ENCODE measurements at regions not wholly inside any gene's neighbourhood (a gene's known extent, or its start where the extent isn't known, plus 50 kb on each side); places are given as distances from the start of the nearest gene placed in this dataset.

- DNase-seq (ENCODE audit: low read depth) = no peak
- no peak for TF ChIP-seq CTCF (conservative IDR thresholded peaks at IDR 0.05; ENCODE audit: low read depth, low read length)
- no peak overlapping the region for H3K4me3 ChIP-seq (ENCODE audit: low read depth, low read length)
These were observed 302.3 kb upstream of the IGFBP7 start for GRCh38 chr4:57412259-57413054.

GRCh38 chr4:57410331-57411052 is 300.3 kb upstream of the IGFBP7 start:
- no peak for TF ChIP-seq CTCF (conservative IDR thresholded peaks at IDR 0.05; ENCODE audit: low read depth, low read length)
- no peak for DNase-seq (ENCODE audit: low read depth)

GRCh38 chr4:57405359-57405758 is 295.2 kb upstream of the IGFBP7 start:
- no peak for TF ChIP-seq CTCF (conservative IDR thresholded peaks at IDR 0.05; ENCODE audit: low read depth, low read length)
- DNase-seq (ENCODE audit: low read depth) = peak; percentile 26
- H3K4me3 ChIP-seq (ENCODE audit: low read depth, low read length) = no peak overlapping the region

More at GRCh38 chr4:57410331-57411052, 300.3 kb upstream of the IGFBP7 start:
- no peak overlapping the region for H3K4me3 ChIP-seq (ENCODE audit: low read depth, low read length)

GRCh38 chr4:57404483-57404882 is 294.3 kb upstream of the IGFBP7 start:
- no peak for TF ChIP-seq CTCF (conservative IDR thresholded peaks at IDR 0.05; ENCODE audit: low read depth, low read length)
- H3K4me3 ChIP-seq (ENCODE audit: low read depth, low read length) = no peak overlapping the region
- no peak for DNase-seq (ENCODE audit: low read depth)

- no peak for DNase-seq (ENCODE audit: low read depth)
- no peak for TF ChIP-seq CTCF (conservative IDR thresholded peaks at IDR 0.05; ENCODE audit: low read depth, low read length)
- no peak overlapping the region for H3K4me3 ChIP-seq (ENCODE audit: low read depth, low read length)
These were observed 293.4 kb upstream of the IGFBP7 start for GRCh38 chr4:57403591-57403990.

GRCh38 chr4:57401586-57401985 is 291.4 kb upstream of the IGFBP7 start:
- DNase-seq (ENCODE audit: low read depth) = no peak
- no peak overlapping the region for H3K4me3 ChIP-seq (ENCODE audit: low read depth, low read length)
- TF ChIP-seq CTCF (conservative IDR thresholded peaks at IDR 0.05; ENCODE audit: low read depth, low read length) = no peak
